Body of pancreas (tissue), 4 donors: ENCODE measurements at regions not wholly inside any gene's neighbourhood (a gene's known extent, or its start where the extent isn't known, plus 50 kb on each side); places are given as distances from the start of the nearest gene placed in this dataset.

Experiments used
- ATAC-seq: fragments of 150-250 bp; one replicate; pipeline ENCODE4 v1.9.1; 2016
- DNase-seq, 4 donors: peaks; one replicate each; pipeline ENCODE4 v3.0.0-alpha.2; 2019
- H3K27ac ChIP-seq, 4 donors: fragments of 200-600 bp; sonication (generic); 1 replicate in 3 of 4; 2 replicates in 1 of 4; pipeline versions ENCODE4 v1.5.1 to v1.6.1; 2016 to 2019; ENCODE audit warnings: mild to moderate bottlenecking in 1 of 4, mixed read lengths in 1 of 4, moderate library complexity in 1 of 4
- H3K27me3 ChIP-seq, 2 donors: fragments of 200-600 bp; sonication (generic); one replicate each; pipeline ENCODE4 v1.6.0; 2016; ENCODE audit warnings: mild to moderate bottlenecking in 1 of 2
- H3K36me3 ChIP-seq, 2 donors: fragments of 200-600 bp; sonication (generic); replicated peaks in 1 of 2; 2 replicates each; pipeline ENCODE4 v1.5.1; 2016; ENCODE audit warnings: low read depth in 2 of 2; ENCODE audit not compliant: insufficient read depth in 1 of 2
- H3K4me1 ChIP-seq: fragments of 200-600 bp; sonication (generic); one replicate; pipeline ENCODE4 v1.6.0; 2016
- H3K4me3 ChIP-seq, 2 donors: fragments of 200-600 bp; sonication (generic); 1 replicate in 1 of 2; 2 replicates in 1 of 2; pipeline ENCODE4 v1.5.1; 2016 to 2019
- H3K9me3 ChIP-seq, 3 donors: fragments of 200-600 bp; sonication (generic); 1 replicate in 2 of 3; 2 replicates in 1 of 3; pipeline ENCODE4 v1.5.1; 2016
- CTCF ChIP-seq, 7 experiments: fragments of 450-650 bp in 4 of 7; fragments of 200-600 bp in 3 of 7; sonication (generic) in 3 of 7; IDR thresholded peaks; one replicate each; pipeline ENCODE4 v1.5.1; 2016 to 2019; ENCODE audit warnings: antibody characterized with exemption in 7 of 7
- POLR2A ChIP-seq, 3 donors: fragments of 450-650 bp; IDR thresholded peaks; one replicate each; pipeline ENCODE4 v1.6.1; 2016; ENCODE audit warnings: antibody characterized with exemption in 3 of 3, mild to moderate bottlenecking in 2 of 3
- WGBS, 2 donors: methylation state at CpG; one replicate each; pipeline ENCODE4 v1.1.5; 2017; 5-methylcytosine and 5-hydroxymethylcytosine counted together
- intact Hi-C: fragments of 100-400 bp; cut with DNase I; formaldehyde crosslinking; loops from one replicate; pipeline ENCODE4 v1.15.1; 2023

- intact Hi-C loops: no loop called here
- DNase-seq (no peak), ATAC-seq (no peak)
- no peak overlapping the region for H3K27ac ChIP-seq
- no peaks in the 10 kb centered on the region for H3K9me3 ChIP-seq
- no peaks in the 10 kb centered on the region for H3K4me1 ChIP-seq
- H3K27me3 ChIP-seq: no peaks in the 10 kb centered on the region
- TF ChIP-seq CTCF (IDR thresholded peaks at IDR 0.05) (no peak), POLR2A (IDR thresholded peaks at IDR 0.05) (no peak)
- H3K4me3 ChIP-seq: no peak overlapping the region
- no peaks in the 10 kb centered on the region for H3K36me3 ChIP-seq
Measured at GRCh38 chr5:159385536-159385935, 55.2 kb upstream of the IL12B start.

GRCh38 chr5:159386028-159386711 is 55.9 kb upstream of the IL12B start:
- intact Hi-C loops: no loop called here
- H3K4me3 ChIP-seq: no peak overlapping the region
- ATAC-seq: no peak
- TF ChIP-seq CTCF (IDR thresholded peaks at IDR 0.05): no peak
- no peak for TF ChIP-seq POLR2A (IDR thresholded peaks at IDR 0.05)
- H3K9me3 ChIP-seq: no peaks in the 10 kb centered on the region
- no peaks in the 10 kb centered on the region for H3K36me3 ChIP-seq
- no peaks in the 10 kb centered on the region for H3K4me1 ChIP-seq
- H3K27ac ChIP-seq: no peak overlapping the region
- DNase-seq: no peak
- no peaks in the 10 kb centered on the region for H3K27me3 ChIP-seq

GRCh38 chr5:159392871-159393270 is 62.6 kb upstream of the IL12B start:
- 47 to 53% methylated on average over 2 of the region's 2 CpGs for WGBS, 2 donors

GRCh38 chr5:159393854-159394274 is 63.6 kb upstream of the IL12B start:
- no peaks in the 10 kb centered on the region for H3K27me3 ChIP-seq
- intact Hi-C loops: no loop called here
- 33 to 48% methylated on average over 5 of the region's 5 CpGs for WGBS, 2 donors
- no peak overlapping the region for H3K4me3 ChIP-seq
- ATAC-seq: no peak
- H3K9me3 ChIP-seq: no peaks in the 10 kb centered on the region
- TF ChIP-seq CTCF (IDR thresholded peaks at IDR 0.05) (no peak), POLR2A (IDR thresholded peaks at IDR 0.05) (no peak)
- H3K36me3 ChIP-seq: no peaks in the 10 kb centered on the region
- H3K4me1 ChIP-seq: no peaks in the 10 kb centered on the region
- H3K27ac ChIP-seq: no peak overlapping the region
- DNase-seq: no peak

More at GRCh38 chr5:159392871-159393270, 62.6 kb upstream of the IL12B start:
- Histone ChIP-seq H3K4me3 (no peak overlapping the region), H3K27ac (no peak overlapping the region), H3K36me3 (no peaks in the 10 kb centered on the region), H3K9me3 (no peaks in the 10 kb centered on the region), H3K4me1 (no peaks in the 10 kb centered on the region), H3K27me3 (no peaks in the 10 kb centered on the region)
- DNase-seq (no peak), ATAC-seq (no peak)
- TF ChIP-seq CTCF (IDR thresholded peaks at IDR 0.05) (no peak), POLR2A (IDR thresholded peaks at IDR 0.05) (no peak)
- intact Hi-C loops: no loop called here

- WGBS, 2 donors: 68 to 83% methylated on average over 3 of the region's 3 CpGs
- H3K9me3 ChIP-seq: no peaks in the 10 kb centered on the region
- no peaks in the 10 kb centered on the region for H3K27me3 ChIP-seq
- no peak overlapping the region for H3K4me3 ChIP-seq
- no peak for ATAC-seq
- intact Hi-C loops: no loop called here
- DNase-seq: no peak
- no peaks in the 10 kb centered on the region for H3K36me3 ChIP-seq
- H3K4me1 ChIP-seq: no peaks in the 10 kb centered on the region
- H3K27ac ChIP-seq: no peak overlapping the region
- TF ChIP-seq POLR2A (IDR thresholded peaks at IDR 0.05) (no peak), CTCF (IDR thresholded peaks at IDR 0.05) (no peak)
Measured at GRCh38 chr5:159395202-159395601, 64.9 kb upstream of the IL12B start.
